Fibroblast of the aortic adventitia (primary cell): ENCODE measurements at regions not wholly inside any gene's neighbourhood (a gene's known extent, or its start where the extent isn't known, plus 50 kb on each side); places are given as distances from the start of the nearest gene placed in this dataset.
"Not testable (repeated sequence)": the region's sequence is repeated elsewhere in the genome, so short reads cannot be mapped to it uniquely, and the experiment has no call there.

Experiments
- DNase-seq: peaks from one replicate; pipeline ENCODE4 v3.0.0-alpha.2; 2010; ENCODE audit warnings: low read depth
- H3K4me3 ChIP-seq: 2 replicates; pipeline ENCODE4 v1.5.1; 2011; ENCODE audit warnings: low read depth, mild to moderate bottlenecking, control low read depth, low read length, moderate library complexity
- TF ChIP-seq, protein P1 (sequence below): IDR thresholded peaks from 2 replicates; pipeline ENCODE4 v1.5.1; 2011; ENCODE audit warnings: mild to moderate bottlenecking, low read length, control low read depth, inconsistent platforms; ENCODE audit not compliant: insufficient read depth

DNA sequence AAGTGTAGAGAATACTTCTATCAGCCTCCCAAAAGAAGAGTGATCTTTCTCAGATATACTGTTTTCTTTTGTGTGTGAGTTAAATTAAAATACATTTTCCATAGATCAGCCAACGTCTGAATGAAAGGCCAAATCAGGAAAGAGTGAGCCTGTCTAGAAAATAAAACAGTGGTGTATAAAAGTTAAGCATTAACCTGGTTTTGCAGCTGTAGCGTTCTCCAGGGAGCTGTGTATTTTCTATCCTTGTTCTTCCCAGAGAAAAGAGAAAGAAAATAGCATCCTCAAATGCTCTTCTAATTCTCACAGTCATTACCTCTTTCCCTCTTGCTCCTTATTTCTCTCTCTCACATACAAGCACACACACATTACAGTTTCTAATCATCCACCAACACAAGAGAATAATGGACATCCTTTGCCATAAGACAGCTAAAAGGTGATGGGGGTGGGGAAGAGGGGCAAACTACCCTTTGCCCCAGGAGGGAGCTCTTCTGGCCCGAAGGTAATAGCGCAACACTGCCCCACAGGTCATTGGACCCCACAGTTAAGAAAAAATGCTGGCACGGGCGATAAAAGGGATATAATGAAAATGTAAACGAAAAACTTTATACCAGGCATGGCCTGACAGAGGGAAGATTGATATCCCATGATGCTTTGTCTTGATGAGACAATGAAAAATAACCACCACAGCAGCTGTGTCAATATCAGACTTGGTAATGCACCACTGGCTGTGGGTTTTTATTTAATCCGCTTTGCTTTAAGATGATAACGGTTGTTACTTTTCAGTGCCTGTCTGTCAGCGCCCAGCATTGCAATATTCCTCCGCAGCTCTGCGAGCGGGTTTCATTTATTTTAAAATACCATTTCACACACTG, 150.3 kb downstream of the NUF2 start:
- TF ChIP-seq, protein P1, sequence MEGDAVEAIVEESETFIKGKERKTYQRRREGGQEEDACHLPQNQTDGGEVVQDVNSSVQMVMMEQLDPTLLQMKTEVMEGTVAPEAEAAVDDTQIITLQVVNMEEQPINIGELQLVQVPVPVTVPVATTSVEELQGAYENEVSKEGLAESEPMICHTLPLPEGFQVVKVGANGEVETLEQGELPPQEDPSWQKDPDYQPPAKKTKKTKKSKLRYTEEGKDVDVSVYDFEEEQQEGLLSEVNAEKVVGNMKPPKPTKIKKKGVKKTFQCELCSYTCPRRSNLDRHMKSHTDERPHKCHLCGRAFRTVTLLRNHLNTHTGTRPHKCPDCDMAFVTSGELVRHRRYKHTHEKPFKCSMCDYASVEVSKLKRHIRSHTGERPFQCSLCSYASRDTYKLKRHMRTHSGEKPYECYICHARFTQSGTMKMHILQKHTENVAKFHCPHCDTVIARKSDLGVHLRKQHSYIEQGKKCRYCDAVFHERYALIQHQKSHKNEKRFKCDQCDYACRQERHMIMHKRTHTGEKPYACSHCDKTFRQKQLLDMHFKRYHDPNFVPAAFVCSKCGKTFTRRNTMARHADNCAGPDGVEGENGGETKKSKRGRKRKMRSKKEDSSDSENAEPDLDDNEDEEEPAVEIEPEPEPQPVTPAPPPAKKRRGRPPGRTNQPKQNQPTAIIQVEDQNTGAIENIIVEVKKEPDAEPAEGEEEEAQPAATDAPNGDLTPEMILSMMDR: no peak
- no peak for DNase-seq
- H3K4me3 ChIP-seq: no peak overlapping the region

DNA sequence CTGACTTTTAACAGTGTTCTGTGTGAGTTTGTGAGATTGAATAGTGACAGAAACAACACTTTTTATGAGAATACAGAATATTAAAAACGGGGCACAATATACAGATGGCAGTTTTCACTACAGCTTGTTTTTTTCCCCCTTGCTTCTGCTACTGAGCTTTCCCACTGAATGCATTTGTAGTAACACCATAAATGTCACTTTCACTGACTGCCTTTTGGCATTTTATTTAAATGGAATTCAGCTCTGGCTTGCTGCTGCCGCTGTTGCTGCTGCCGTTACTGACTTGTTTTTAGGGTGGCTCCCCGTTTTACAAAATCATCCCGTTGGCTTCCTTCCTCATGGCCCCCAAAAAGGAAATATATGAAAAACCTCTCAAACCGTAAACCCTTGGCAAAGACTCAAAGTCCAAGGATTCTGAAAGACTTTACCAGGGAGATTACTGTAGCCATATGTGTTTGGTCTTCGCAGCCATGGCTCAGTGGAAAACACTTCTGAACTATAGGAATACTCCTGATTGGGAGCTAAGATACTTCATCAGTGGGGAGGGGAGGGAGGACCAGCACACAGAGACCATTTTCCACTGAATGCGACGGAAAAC, 151.0 kb downstream of the NUF2 start:
- no peak for DNase-seq
- TF ChIP-seq, protein P1: no peak
- H3K4me3 ChIP-seq: no peak overlapping the region

DNA sequence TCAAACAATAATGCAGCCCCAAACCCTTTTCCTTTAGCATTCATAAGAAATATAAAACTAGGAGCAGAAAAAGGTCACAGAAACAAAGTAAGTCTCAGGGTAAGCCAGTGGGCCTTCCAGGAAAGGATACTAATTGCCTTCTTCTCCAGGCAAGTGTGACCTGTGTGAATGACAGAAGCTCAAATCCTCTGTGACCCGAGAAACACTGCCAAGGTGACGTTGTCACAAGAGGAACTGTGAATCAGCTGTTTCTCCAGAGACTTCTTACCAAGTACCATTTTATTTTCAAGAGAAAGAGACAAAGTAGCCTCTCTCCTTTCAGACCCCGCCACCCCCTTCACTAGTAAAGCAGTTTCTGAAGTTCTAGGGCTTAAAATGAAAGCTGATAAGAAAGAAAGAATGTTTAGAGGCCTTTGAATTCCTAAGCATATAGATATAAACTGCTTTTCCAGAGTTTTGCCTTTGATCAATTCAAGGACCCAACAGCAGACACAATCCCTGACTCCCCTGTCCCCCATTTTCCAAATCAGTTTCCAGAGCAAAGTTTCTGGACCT, 155.6 kb downstream of the NUF2 start:
- TF ChIP-seq, protein P1: no peak
- DNase-seq: no peak
- no peak overlapping the region for H3K4me3 ChIP-seq

DNA sequence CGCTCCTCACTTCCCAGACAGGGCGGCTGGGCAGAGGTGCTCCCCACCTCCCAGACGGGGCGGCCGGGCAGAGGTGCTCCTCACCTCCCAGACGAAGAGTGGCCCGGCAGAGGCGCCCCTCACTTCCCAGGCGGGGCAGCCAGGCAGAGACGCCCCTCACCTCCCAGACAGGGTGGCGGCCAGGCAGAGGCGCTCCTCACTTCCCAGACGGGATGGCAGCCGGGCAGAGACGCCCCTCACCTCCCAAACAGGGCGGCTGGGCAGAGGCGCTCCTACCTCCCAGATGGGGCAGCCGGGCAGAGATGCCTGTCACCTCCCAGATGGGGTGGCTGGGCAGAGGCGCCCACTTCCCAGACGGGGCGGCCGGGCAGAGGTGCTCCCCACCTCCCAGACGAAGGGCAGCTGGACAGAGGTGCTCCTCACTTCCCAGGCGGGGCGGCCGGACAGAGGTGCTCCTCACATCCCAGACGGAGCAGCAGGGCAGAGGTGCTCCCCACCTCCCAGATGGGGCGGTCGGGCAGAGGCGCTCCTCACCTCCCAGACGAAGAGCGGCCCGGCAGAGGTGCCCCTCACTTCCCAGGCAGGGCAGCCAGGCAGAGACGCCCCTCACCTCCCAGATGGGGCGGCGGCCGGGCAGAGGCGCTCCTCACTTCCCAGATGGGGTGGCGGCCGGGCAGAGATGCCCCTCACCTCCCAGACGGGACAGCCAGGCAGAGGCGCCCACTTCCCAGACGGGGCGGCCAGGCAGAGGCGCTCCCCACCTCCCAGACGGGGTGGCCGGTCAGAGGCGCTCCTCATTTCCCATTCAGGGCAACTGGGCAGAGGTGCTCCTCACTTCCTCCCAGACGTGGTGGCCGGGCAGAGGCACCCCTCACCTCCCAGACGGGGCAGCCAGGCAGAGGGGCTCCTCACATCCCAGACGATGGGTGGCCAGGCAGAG, 176.9 kb downstream of the NUF2 start:
- not testable (repeated sequence) for DNase-seq

DNA sequence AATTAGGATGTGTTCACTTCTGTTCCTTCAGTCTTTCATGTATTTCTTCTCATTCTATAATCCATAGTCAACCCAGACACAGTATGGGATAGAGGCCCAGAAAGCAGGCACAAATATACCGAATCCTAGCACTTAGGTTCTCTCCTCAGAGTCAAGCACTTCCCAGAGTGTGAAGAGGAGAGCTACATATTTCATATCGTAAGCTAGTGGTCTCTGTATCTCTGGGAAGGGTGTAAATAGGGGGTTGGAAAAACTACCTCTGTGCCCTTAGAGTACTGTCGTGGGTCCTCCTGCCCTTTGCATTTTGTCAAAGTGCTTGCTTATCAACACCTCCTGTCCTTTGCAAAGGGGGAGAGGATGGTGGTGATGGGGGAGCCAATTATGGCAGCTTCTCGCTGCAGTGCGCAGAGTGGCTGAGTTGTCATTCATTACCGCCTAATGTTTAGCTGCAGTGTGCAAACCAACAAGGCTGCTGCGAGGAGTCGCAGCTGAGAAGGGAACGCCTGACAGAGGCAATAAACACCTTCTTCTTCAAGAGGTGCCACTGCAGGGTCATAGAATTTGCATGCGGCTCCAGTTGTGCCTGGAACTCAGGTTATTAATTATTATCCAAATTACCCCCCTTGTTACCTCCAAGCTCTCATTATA, 182.7 kb downstream of the NUF2 start:
- TF ChIP-seq, protein P1: no peak
- no peak for DNase-seq
- no peak overlapping the region for H3K4me3 ChIP-seq

More for the DNA sequence above, 176.9 kb downstream of the NUF2 start:
- not testable (repeated sequence) for H3K4me3 ChIP-seq

DNA sequence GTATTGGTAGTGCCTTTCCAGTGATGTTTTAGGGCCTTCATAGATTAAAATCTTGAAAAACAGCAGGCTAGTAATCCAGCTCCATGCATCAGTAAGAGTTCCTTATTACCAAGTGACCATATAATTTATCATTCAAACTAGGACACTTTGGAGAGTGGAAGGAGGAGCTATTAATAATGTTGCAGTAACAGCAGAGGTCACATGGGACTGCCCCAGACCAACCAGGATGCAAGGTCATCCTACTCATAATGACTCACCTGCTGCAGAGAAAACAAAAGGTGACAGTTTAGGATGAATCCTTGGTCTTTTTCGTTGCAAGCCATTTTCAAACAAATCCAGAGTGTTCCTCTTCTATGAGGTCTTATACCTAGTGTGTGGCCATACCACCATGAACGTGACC, 187.4 kb downstream of the NUF2 start:
- TF ChIP-seq, protein P1: no peak
- no peak for DNase-seq
- no peak overlapping the region for H3K4me3 ChIP-seq
